ENCODE measurements at regions not wholly inside any gene's neighbourhood (a gene's known extent, or its start where the extent isn't known, plus 50 kb on each side); places are given as distances from the start of the nearest gene placed in this dataset.
"Not testable (repeated sequence)": the region's sequence is repeated elsewhere in the genome, so short reads cannot be mapped to it uniquely, and the experiment has no call there.

- Mint-ChIP-seq H3K27me3 (ENCODE audit: low read depth) (no peaks in the 10 kb centered on the region), H3K27ac (no peak overlapping the region), H3K4me3 (no peak overlapping the region), H3K4me1 (ENCODE audit: low read depth) (no peaks in the 10 kb centered on the region), H3K36me3 (ENCODE audit: low read depth) (no peaks in the 10 kb centered on the region), H3K9me3 (no peaks in the 10 kb centered on the region)
Measured at GRCh38 chr6:50939931-50940330, 121.3 kb downstream of the TFAP2B start.

GRCh38 chr6:50945789-50946188, 127.1 kb downstream of the TFAP2B start:
- no peaks in the 10 kb centered on the region for H3K27me3 Mint-ChIP-seq (ENCODE audit: low read depth)
- no peaks in the 10 kb centered on the region for H3K4me1 Mint-ChIP-seq (ENCODE audit: low read depth)
- no peak overlapping the region for H3K4me3 Mint-ChIP-seq
- no peaks in the 10 kb centered on the region for H3K9me3 Mint-ChIP-seq
- H3K36me3 Mint-ChIP-seq (ENCODE audit: low read depth) = no peaks in the 10 kb centered on the region
- H3K27ac Mint-ChIP-seq = no peak overlapping the region

GRCh38 chr6:50952092-50952907, 133.6 kb downstream of the TFAP2B start:
- no peaks in the 10 kb centered on the region for H3K9me3 Mint-ChIP-seq
- H3K36me3 Mint-ChIP-seq (ENCODE audit: low read depth) = no peaks in the 10 kb centered on the region

GRCh38 chr6:50956014-50956413, 137.3 kb downstream of the TFAP2B start:
- Mint-ChIP-seq H3K27ac (no peak overlapping the region), H3K9me3 (no peaks in the 10 kb centered on the region), H3K36me3 (ENCODE audit: low read depth) (no peaks in the 10 kb centered on the region), H3K4me3 (no peak overlapping the region), H3K4me1 (ENCODE audit: low read depth) (no peaks in the 10 kb centered on the region), H3K27me3 (ENCODE audit: low read depth) (no peaks in the 10 kb centered on the region)

More at GRCh38 chr6:50952092-50952907, 133.6 kb downstream of the TFAP2B start:
- no peak overlapping the region for H3K4me3 Mint-ChIP-seq
- no peaks in the 10 kb centered on the region for H3K27me3 Mint-ChIP-seq (ENCODE audit: low read depth)
- no peaks in the 10 kb centered on the region for H3K4me1 Mint-ChIP-seq (ENCODE audit: low read depth)
- no peak overlapping the region for H3K27ac Mint-ChIP-seq

GRCh38 chr6:50958148-50958697, 139.6 kb downstream of the TFAP2B start:
- Mint-ChIP-seq H3K4me1 (ENCODE audit: low read depth) (no peaks in the 10 kb centered on the region), H3K27me3 (ENCODE audit: low read depth) (no peaks in the 10 kb centered on the region), H3K4me3 (no peak overlapping the region), H3K9me3 (no peaks in the 10 kb centered on the region), H3K36me3 (ENCODE audit: low read depth) (no peaks in the 10 kb centered on the region), H3K27ac (no peak overlapping the region)

GRCh38 chr6:50959081-50959641, 140.5 kb downstream of the TFAP2B start:
- H3K36me3 Mint-ChIP-seq (ENCODE audit: low read depth) = no peaks in the 10 kb centered on the region
- H3K4me3 Mint-ChIP-seq = no peak overlapping the region
- no peaks in the 10 kb centered on the region for H3K4me1 Mint-ChIP-seq (ENCODE audit: low read depth)
- H3K27me3 Mint-ChIP-seq (ENCODE audit: low read depth) = no peaks in the 10 kb centered on the region
- no peak overlapping the region for H3K27ac Mint-ChIP-seq
- H3K9me3 Mint-ChIP-seq = no peaks in the 10 kb centered on the region

- Mint-ChIP-seq H3K9me3 (no peaks in the 10 kb centered on the region), H3K27me3 (ENCODE audit: low read depth) (no peaks in the 10 kb centered on the region), H3K36me3 (ENCODE audit: low read depth) (no peaks in the 10 kb centered on the region), H3K4me1 (ENCODE audit: low read depth) (no peaks in the 10 kb centered on the region), H3K27ac (no peak overlapping the region), H3K4me3 (no peak overlapping the region)
Measured at GRCh38 chr6:50961611-50962010, 142.9 kb downstream of the TFAP2B start.

GRCh38 chr6:50962213-50962759, 143.6 kb downstream of the TFAP2B start:
- H3K36me3 Mint-ChIP-seq (ENCODE audit: low read depth) = no peaks in the 10 kb centered on the region
- no peak overlapping the region for H3K4me3 Mint-ChIP-seq
- no peaks in the 10 kb centered on the region for H3K4me1 Mint-ChIP-seq (ENCODE audit: low read depth)
- no peaks in the 10 kb centered on the region for H3K27me3 Mint-ChIP-seq (ENCODE audit: low read depth)
- H3K9me3 Mint-ChIP-seq = no peaks in the 10 kb centered on the region
- no peak overlapping the region for H3K27ac Mint-ChIP-seq

GRCh38 chr6:50963952-50964351, 145.3 kb downstream of the TFAP2B start:
- no peak overlapping the region for H3K4me3 Mint-ChIP-seq
- H3K9me3 Mint-ChIP-seq = peaks cover 2% of the 10 kb centered on the region

GRCh38 chr6:50965495-50965894, 146.8 kb downstream of the TFAP2B start:
- no peak overlapping the region for H3K27ac Mint-ChIP-seq
- no peaks in the 10 kb centered on the region for H3K36me3 Mint-ChIP-seq (ENCODE audit: low read depth)
- H3K4me1 Mint-ChIP-seq (ENCODE audit: low read depth) = no peaks in the 10 kb centered on the region
- H3K4me3 Mint-ChIP-seq = no peak overlapping the region
- no peaks in the 10 kb centered on the region for H3K27me3 Mint-ChIP-seq (ENCODE audit: low read depth)
- H3K9me3 Mint-ChIP-seq = peaks cover 3% of the 10 kb centered on the region

More at GRCh38 chr6:50963952-50964351, 145.3 kb downstream of the TFAP2B start:
- Mint-ChIP-seq H3K27me3 (ENCODE audit: low read depth) (no peaks in the 10 kb centered on the region), H3K27ac (no peak overlapping the region), H3K36me3 (ENCODE audit: low read depth) (no peaks in the 10 kb centered on the region), H3K4me1 (ENCODE audit: low read depth) (no peaks in the 10 kb centered on the region)

GRCh38 chr6:50966532-50966931, 147.9 kb downstream of the TFAP2B start:
- Mint-ChIP-seq H3K27ac (no peak overlapping the region), H3K4me1 (ENCODE audit: low read depth) (no peaks in the 10 kb centered on the region), H3K36me3 (ENCODE audit: low read depth) (no peaks in the 10 kb centered on the region), H3K9me3 (peaks cover 3% of the 10 kb centered on the region), H3K27me3 (ENCODE audit: low read depth) (no peaks in the 10 kb centered on the region), H3K4me3 (no peak overlapping the region)

GRCh38 chr6:50966986-50967385, 148.3 kb downstream of the TFAP2B start:
- Mint-ChIP-seq H3K4me1 (ENCODE audit: low read depth) (no peaks in the 10 kb centered on the region), H3K4me3 (no peak overlapping the region), H3K9me3 (peaks cover 3% of the 10 kb centered on the region), H3K27me3 (ENCODE audit: low read depth) (no peaks in the 10 kb centered on the region), H3K36me3 (ENCODE audit: low read depth) (no peaks in the 10 kb centered on the region), H3K27ac (no peak overlapping the region)

GRCh38 chr6:50968246-50968645, 149.6 kb downstream of the TFAP2B start:
- not testable (repeated sequence) for H3K9me3 Mint-ChIP-seq; H3K27me3 Mint-ChIP-seq (ENCODE audit: low read depth)

GRCh38 chr6:50970908-50971307, 152.2 kb downstream of the TFAP2B start:
- Mint-ChIP-seq H3K36me3 (ENCODE audit: low read depth) (no peaks in the 10 kb centered on the region), H3K27me3 (ENCODE audit: low read depth) (no peaks in the 10 kb centered on the region), H3K27ac (no peak overlapping the region), H3K9me3 (peaks cover 3% of the 10 kb centered on the region), H3K4me3 (no peak overlapping the region), H3K4me1 (ENCODE audit: low read depth) (no peaks in the 10 kb centered on the region)

More at GRCh38 chr6:50968246-50968645, 149.6 kb downstream of the TFAP2B start:
- not testable (repeated sequence) for H3K27ac Mint-ChIP-seq; H3K36me3 Mint-ChIP-seq (ENCODE audit: low read depth); H3K4me3 Mint-ChIP-seq; H3K4me1 Mint-ChIP-seq (ENCODE audit: low read depth)

GRCh38 chr6:50973464-50973863, 154.8 kb downstream of the TFAP2B start:
- Mint-ChIP-seq H3K9me3 (peaks cover 3% of the 10 kb centered on the region), H3K4me1 (ENCODE audit: low read depth) (no peaks in the 10 kb centered on the region), H3K27ac (no peak overlapping the region), H3K27me3 (ENCODE audit: low read depth) (no peaks in the 10 kb centered on the region), H3K4me3 (no peak overlapping the region), H3K36me3 (ENCODE audit: low read depth) (no peaks in the 10 kb centered on the region)
